ENCODE measurements at regions not wholly inside any gene's neighbourhood (a gene's known extent, or its start where the extent isn't known, plus 50 kb on each side); places are given as distances from the start of the nearest gene placed in this dataset.
"Not testable (repeated sequence)": the region's sequence is repeated elsewhere in the genome, so short reads cannot be mapped to it uniquely, and the experiment has no call there.

DNA sequence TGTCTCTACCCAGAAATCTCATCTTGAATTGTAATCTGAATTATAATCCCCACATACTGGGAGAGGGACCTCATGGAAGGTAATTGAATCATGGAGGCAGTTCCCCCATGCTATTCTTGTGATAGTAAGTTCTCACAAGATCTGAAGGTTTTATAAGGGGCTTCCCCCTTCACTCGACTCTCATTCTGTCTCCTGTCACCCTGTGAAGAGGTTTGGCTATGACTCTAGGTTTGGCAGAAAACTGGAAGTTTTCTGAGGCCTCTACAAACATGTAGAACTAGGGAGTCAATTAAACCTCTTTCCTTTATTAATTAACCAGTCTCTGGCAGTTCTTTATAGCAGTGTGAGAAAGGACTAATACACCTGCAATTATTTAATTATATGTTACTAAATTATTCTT lies 125.2 kb upstream of the TGFBR2 start (continued):
- no peak for TF ChIP-seq CREB1 (IDR thresholded peaks at IDR 0.05)
- TF ChIP-seq, protein P1, sequence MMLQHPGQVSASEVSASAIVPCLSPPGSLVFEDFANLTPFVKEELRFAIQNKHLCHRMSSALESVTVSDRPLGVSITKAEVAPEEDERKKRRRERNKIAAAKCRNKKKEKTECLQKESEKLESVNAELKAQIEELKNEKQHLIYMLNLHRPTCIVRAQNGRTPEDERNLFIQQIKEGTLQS (IDR thresholded peaks at IDR 0.05; ENCODE audit: insufficient read depth, low read depth, low read length) = no peak
- no peak for TF ChIP-seq EZH2 (IDR thresholded peaks at IDR 0.05; ENCODE audit: low read depth, low read length, severe bottlenecking)
- TF ChIP-seq KDM5A (IDR thresholded peaks at IDR 0.05; ENCODE audit: low read length) = no peak
- no peak for TF ChIP-seq GTF2F1 (IDR thresholded peaks at IDR 0.05; ENCODE audit: borderline replicate concordance, low read depth, low read length)
- no peak for TF ChIP-seq RAD21 (IDR thresholded peaks at IDR 0.05 in 1 of 2, conservative IDR thresholded peaks at IDR 0.05 in 1 of 2; ENCODE audit: low read depth in 2 of 2, low read length in 2 of 2)
- TF ChIP-seq SP4 (IDR thresholded peaks at IDR 0.05; ENCODE audit: low read length) = no peak
- no peak for TF ChIP-seq BACH1 (IDR thresholded peaks at IDR 0.05; ENCODE audit: low read length)

DNA sequence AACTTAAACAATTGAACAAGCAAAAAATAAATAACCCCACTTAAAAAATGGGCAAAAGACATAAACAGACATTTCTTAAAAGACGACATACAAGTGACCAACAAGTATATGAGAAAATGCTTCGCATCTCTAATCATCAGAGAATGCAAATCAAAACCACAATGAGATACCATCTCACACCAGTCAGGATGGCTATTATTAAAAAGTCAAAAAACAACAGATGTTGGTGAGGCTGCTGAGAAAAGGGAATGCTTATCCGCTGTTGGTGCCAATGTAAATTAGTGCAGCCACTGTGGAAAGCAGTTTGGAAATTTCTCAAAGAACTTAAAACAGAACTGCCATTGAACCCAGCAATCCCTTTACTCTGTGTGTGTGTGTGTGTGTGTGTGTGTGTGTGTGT lies 122.2 kb upstream of the TGFBR2 start:
- H3K79me2 ChIP-seq (ENCODE audit: control insufficient read depth in 1 of 2, insufficient read depth in 2 of 2, low read length in 2 of 2); H3K79me1 ChIP-seq (ENCODE audit: low read depth, low read length); H3K4ac ChIP-seq (replicated peaks; ENCODE audit: insufficient read length, low read depth, low read length); H3K14ac ChIP-seq (ENCODE audit: insufficient read length); H3K23ac ChIP-seq (ENCODE audit: insufficient read length); H2BK120ac ChIP-seq (replicated peaks; ENCODE audit: low read depth, low read length); H3K9me3 ChIP-seq (ENCODE audit: insufficient read depth in 2 of 2, low read depth in 1 of 2, low read length in 1 of 2); H3K27ac ChIP-seq (ENCODE audit: low read depth, low read length); H2BK5ac ChIP-seq (ENCODE audit: low read depth, low read length); CTCF ChIA-PET (ENCODE audit: partially characterized antibody); H2AK5ac ChIP-seq (ENCODE audit: low read depth, low read length); H3K18ac ChIP-seq (ENCODE audit: extremely low read depth, low read length); H3K27me3 ChIP-seq (replicated peaks in 1 of 4; ENCODE audit: control insufficient read depth in 3 of 4, extremely low read depth in 1 of 4, insufficient read depth in 3 of 4, low read length in 3 of 4); H2BK20ac ChIP-seq (ENCODE audit: low read length); H4K5ac ChIP-seq (ENCODE audit: insufficient read length, low read depth, low read length); H3K23me2 ChIP-seq (ENCODE audit: low read depth, low read length); H3K56ac ChIP-seq (replicated peaks; ENCODE audit: insufficient read length, low read depth, low read length); H3K4me3 ChIP-seq (ENCODE audit: extremely low read depth in 1 of 4, insufficient read depth in 2 of 4, low read depth in 3 of 4, low read length in 4 of 4); H2BK12ac ChIP-seq (ENCODE audit: low read depth, low read length); FAIRE-seq; H3K4me1 ChIP-seq (replicated peaks in 1 of 4; ENCODE audit: control insufficient read depth in 3 of 4, insufficient read depth in 4 of 4, low read length in 3 of 4); H3K4me2 ChIP-seq (ENCODE audit: insufficient read depth in 1 of 2, low read depth in 2 of 2, low read length in 2 of 2); H4K8ac ChIP-seq (ENCODE audit: extremely low read depth, insufficient read depth, low read length); H2BK15ac ChIP-seq (ENCODE audit: low read length); H4K20me1 ChIP-seq (replicated peaks in 1 of 2; ENCODE audit: control insufficient read depth in 1 of 2, insufficient read depth in 2 of 2, low read length in 2 of 2); H3K36me3 ChIP-seq (ENCODE audit: control insufficient read depth in 2 of 4, insufficient read depth in 4 of 4, low read length in 3 of 4); DNase-seq (ENCODE audit: low read depth in 1 of 2, low spot score in 2 of 2); POLR2A ChIA-PET (ENCODE audit: partially characterized antibody); H2AFZ ChIP-seq (ENCODE audit: low read length); H3K9ac ChIP-seq (replicated peaks in 1 of 4; ENCODE audit: extremely low read depth in 1 of 4, low read depth in 3 of 4, low read length in 3 of 4); H4K91ac ChIP-seq (replicated peaks; ENCODE audit: insufficient read length, low read length): not testable (repeated sequence)
- 93% methylated on average over 3 of the region's 3 CpGs; no CpG with 5 or more reads in 1 of the 2 experiments for WGBS, 2 experiments (ENCODE audit: extremely low coverage in 1 of 2, insufficient coverage in 1 of 2, insufficient read length in 1 of 2, insufficient replicate concordance in 2 of 2, low coverage in 1 of 2, low lambda C conversion rate in 2 of 2, missing lambda C conversion rate in 1 of 2)
